ENCODE measurements at regions not wholly inside any gene's neighbourhood (a gene's known extent, or its start where the extent isn't known, plus 50 kb on each side); places are given as distances from the start of the nearest gene placed in this dataset.

DNA sequence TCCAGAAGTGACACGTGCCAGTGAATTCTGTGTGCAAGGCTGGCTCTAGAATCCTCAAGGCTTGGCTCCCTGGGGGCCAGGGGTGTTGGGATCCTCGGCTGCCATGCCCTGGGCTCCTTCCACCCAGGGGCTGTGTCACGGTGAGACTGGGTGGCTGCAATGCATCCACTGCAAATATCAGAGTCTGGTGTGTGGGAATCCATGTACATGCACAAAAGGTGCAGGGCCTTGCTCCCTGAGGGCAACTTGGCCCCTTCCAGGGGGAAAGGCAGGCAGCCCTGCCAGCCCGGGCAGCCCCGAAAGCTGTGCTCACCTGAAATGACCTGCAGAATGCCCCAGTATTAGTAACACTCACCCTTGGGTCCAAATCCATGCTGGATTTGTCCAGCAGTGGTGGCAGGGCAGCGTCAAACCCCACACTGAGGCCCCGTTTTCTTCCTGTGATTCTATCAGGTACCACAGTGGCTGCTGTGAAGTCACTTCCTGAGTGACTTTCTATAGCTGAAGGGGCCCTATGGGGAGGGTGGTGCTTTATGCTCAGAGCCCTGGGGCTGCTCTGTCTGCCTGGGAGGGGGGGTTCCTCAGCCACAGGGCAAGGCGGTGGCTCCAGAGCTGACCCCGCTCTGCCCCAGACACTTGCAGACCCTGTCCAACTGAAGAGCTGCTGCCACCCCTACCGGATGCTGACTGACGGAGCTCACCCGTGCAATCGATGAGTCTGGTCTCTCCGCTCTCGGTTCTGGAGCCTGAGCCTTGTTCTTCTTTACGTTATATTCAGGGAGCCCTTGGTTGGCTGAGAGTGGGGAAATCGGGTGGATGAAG is 317.7 kb downstream of the GLRX3 start:
- Histone ChIP-seq H3K4me2 (ENCODE audit: low read depth, low read length, poor library complexity, severe bottlenecking) (no peak overlapping the region), H3F3A (ENCODE audit: low read depth) (no peaks in the 10 kb centered on the region), H3K4me3 (ENCODE audit: low read length, poor library complexity, severe bottlenecking) (no peak overlapping the region), H3K27me3 (ENCODE audit: insufficient read depth, low read length, poor library complexity, severe bottlenecking) (no peaks in the 10 kb centered on the region), H2AFZ (ENCODE audit: low read length) (no peak overlapping the region), H3K4me1 (ENCODE audit: insufficient read depth, low read length, poor library complexity, severe bottlenecking) (no peaks in the 10 kb centered on the region), H3K79me2 (ENCODE audit: insufficient read depth, low read length) (no peaks in the 10 kb centered on the region), H4K20me1 (ENCODE audit: insufficient read depth, low read length, poor library complexity, severe bottlenecking) (no peaks in the 10 kb centered on the region), H3K9ac (ENCODE audit: low read depth, low read length, poor library complexity, severe bottlenecking) (no peak overlapping the region), H3K9me2 (replicated peaks; ENCODE audit: low read depth, low read length) (no peaks in the 10 kb centered on the region), H3K36me3 (ENCODE audit: insufficient read depth, low read length) (no peaks in the 10 kb centered on the region), H3K9me3 (ENCODE audit: insufficient read depth, low read depth, low read length) (peaks cover 20% of the 10 kb centered on the region; the same call in 1 of the 2 replicates)
- TF ChIP-seq, protein P1, sequence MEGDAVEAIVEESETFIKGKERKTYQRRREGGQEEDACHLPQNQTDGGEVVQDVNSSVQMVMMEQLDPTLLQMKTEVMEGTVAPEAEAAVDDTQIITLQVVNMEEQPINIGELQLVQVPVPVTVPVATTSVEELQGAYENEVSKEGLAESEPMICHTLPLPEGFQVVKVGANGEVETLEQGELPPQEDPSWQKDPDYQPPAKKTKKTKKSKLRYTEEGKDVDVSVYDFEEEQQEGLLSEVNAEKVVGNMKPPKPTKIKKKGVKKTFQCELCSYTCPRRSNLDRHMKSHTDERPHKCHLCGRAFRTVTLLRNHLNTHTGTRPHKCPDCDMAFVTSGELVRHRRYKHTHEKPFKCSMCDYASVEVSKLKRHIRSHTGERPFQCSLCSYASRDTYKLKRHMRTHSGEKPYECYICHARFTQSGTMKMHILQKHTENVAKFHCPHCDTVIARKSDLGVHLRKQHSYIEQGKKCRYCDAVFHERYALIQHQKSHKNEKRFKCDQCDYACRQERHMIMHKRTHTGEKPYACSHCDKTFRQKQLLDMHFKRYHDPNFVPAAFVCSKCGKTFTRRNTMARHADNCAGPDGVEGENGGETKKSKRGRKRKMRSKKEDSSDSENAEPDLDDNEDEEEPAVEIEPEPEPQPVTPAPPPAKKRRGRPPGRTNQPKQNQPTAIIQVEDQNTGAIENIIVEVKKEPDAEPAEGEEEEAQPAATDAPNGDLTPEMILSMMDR (conservative IDR thresholded peaks at IDR 0.05; ENCODE audit: low read length) = no peak
- no peak for TF ChIP-seq EZH2phosphoT487 (IDR thresholded peaks at IDR 0.05; ENCODE audit: borderline replicate concordance)

DNA sequence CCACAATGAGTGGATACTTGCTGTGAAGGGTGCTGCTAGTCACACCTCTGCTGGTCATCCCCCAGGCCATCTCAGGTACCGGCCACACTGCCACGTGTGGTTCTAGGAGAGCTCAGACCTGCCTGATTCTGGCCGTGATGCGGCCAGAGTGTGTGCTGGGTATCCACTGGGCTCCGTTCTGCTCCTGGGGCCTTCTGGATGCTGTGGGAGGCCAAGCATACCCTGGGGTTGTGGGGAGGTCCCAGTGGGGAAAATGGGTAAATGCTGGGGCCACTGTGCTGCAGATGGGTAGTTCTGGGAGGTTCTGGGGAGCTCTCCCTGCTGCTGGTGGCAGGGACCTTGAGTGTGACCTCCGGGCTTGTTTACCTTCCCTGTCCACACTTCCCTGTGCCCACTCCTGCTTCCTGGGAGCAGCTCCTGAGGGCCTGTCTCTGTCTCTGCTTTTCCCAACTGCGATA is 318.4 kb downstream of the GLRX3 start:
- H3K27me3 ChIP-seq (ENCODE audit: insufficient read depth, low read length, poor library complexity, severe bottlenecking) = no peaks in the 10 kb centered on the region
- H3K9me2 ChIP-seq (replicated peaks; ENCODE audit: low read depth, low read length) = no peaks in the 10 kb centered on the region
- H3K79me2 ChIP-seq (ENCODE audit: insufficient read depth, low read length) = no peaks in the 10 kb centered on the region
- no peak overlapping the region for H3K4me2 ChIP-seq (ENCODE audit: low read depth, low read length, poor library complexity, severe bottlenecking)
- no peak overlapping the region for H2AFZ ChIP-seq (ENCODE audit: low read length)
- H3K36me3 ChIP-seq (ENCODE audit: insufficient read depth, low read length) = no peaks in the 10 kb centered on the region
- peaks cover 20% of the 10 kb centered on the region; the same call in 1 of the 2 replicates for H3K9me3 ChIP-seq (ENCODE audit: insufficient read depth, low read depth, low read length)
- H3K4me3 ChIP-seq (ENCODE audit: low read length, poor library complexity, severe bottlenecking) = no peak overlapping the region
- H3K4me1 ChIP-seq (ENCODE audit: insufficient read depth, low read length, poor library complexity, severe bottlenecking) = no peaks in the 10 kb centered on the region
- H3K9ac ChIP-seq (ENCODE audit: low read depth, low read length, poor library complexity, severe bottlenecking) = no peak overlapping the region
- H4K20me1 ChIP-seq (ENCODE audit: insufficient read depth, low read length, poor library complexity, severe bottlenecking) = no peaks in the 10 kb centered on the region
- no peaks in the 10 kb centered on the region for H3F3A ChIP-seq (ENCODE audit: low read depth)
- TF ChIP-seq, protein P1 (conservative IDR thresholded peaks at IDR 0.05; ENCODE audit: low read length) = no peak
- no peak for TF ChIP-seq EZH2phosphoT487 (IDR thresholded peaks at IDR 0.05; ENCODE audit: borderline replicate concordance)

DNA sequence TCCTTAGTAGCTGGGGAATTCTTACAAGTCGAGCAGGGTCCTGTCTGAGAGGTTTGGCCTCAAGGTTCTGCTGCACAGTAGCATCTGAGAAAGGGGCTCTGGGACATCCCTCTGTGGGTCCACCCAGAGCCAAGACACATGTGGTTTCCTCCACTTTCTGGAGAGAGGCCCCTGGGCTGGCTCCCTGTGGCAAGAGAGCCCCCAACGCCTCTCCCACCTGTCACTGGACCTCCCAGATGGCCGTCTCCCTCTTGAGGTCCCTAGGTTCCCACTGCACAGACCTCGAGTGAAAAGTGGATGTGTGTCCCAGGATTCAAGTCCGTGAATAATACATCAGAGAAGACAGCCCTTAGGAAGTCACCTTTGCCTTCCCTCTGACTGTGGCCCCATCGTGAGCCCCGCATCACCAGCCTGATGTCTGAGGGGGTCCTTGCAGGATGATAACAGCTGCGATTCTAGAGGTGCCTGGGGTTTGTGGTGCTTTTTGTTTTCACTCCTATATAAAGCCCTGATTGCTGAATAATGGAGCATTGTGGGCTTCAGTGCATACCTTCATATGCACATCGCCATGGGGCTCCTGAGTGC is 319.0 kb downstream of the GLRX3 start:
- TF ChIP-seq EZH2phosphoT487 (IDR thresholded peaks at IDR 0.05; ENCODE audit: borderline replicate concordance) = no peak
- H3K27me3 ChIP-seq (ENCODE audit: insufficient read depth, low read length, poor library complexity, severe bottlenecking) = no peaks in the 10 kb centered on the region
- no peak overlapping the region for H3K4me3 ChIP-seq (ENCODE audit: low read length, poor library complexity, severe bottlenecking)
- H3K9me2 ChIP-seq (replicated peaks; ENCODE audit: low read depth, low read length) = no peaks in the 10 kb centered on the region
- H3K4me1 ChIP-seq (ENCODE audit: insufficient read depth, low read length, poor library complexity, severe bottlenecking) = no peaks in the 10 kb centered on the region
- H3K4me2 ChIP-seq (ENCODE audit: low read depth, low read length, poor library complexity, severe bottlenecking) = no peak overlapping the region
- H3K79me2 ChIP-seq (ENCODE audit: insufficient read depth, low read length) = no peaks in the 10 kb centered on the region
- no peak overlapping the region for H2AFZ ChIP-seq (ENCODE audit: low read length)
- H3K9me3 ChIP-seq (ENCODE audit: insufficient read depth, low read depth, low read length) = peaks cover 20% of the 10 kb centered on the region; the same call in 1 of the 2 replicates
- H3K36me3 ChIP-seq (ENCODE audit: insufficient read depth, low read length) = no peaks in the 10 kb centered on the region
- no peak overlapping the region for H3K9ac ChIP-seq (ENCODE audit: low read depth, low read length, poor library complexity, severe bottlenecking)
- no peaks in the 10 kb centered on the region for H3F3A ChIP-seq (ENCODE audit: low read depth)
- no peaks in the 10 kb centered on the region for H4K20me1 ChIP-seq (ENCODE audit: insufficient read depth, low read length, poor library complexity, severe bottlenecking)
